ENCODE measurements at regions not wholly inside any gene's neighbourhood (a gene's known extent, or its start where the extent isn't known, plus 50 kb on each side); places are given as distances from the start of the nearest gene placed in this dataset.

GRCh38 chr5:127998950-127999615, 84.5 kb upstream of the SLC12A2 start:
- H3K9ac ChIP-seq (ENCODE audit: low read length), result no peak overlapping the region
- no peak overlapping the region for H3K4me3 ChIP-seq (ENCODE audit: low read length)
- H3K9me2 ChIP-seq (ENCODE audit: insufficient read depth, low read length), result no peaks in the 10 kb centered on the region
- no peaks in the 10 kb centered on the region for H3K79me2 ChIP-seq (replicated peaks; ENCODE audit: insufficient read depth, low read length)
- H3K27ac ChIP-seq (ENCODE audit: low read length), result no peak overlapping the region
- H3K9me3 ChIP-seq (ENCODE audit: low read length), result no peaks in the 10 kb centered on the region
- no peak overlapping the region for H2AFZ ChIP-seq (ENCODE audit: low read depth, low read length)
- no peaks in the 10 kb centered on the region for H3K36me3 ChIP-seq (ENCODE audit: insufficient read depth, low read length)
- no peaks in the 10 kb centered on the region for H3F3A ChIP-seq (ENCODE audit: insufficient read depth, low read length, poor library complexity, severe bottlenecking)
- H3K4me2 ChIP-seq (ENCODE audit: low read length), result no peak overlapping the region
- no peaks in the 10 kb centered on the region for H3K27me3 ChIP-seq (ENCODE audit: insufficient read depth, low read depth, low read length)
- no peaks in the 10 kb centered on the region for H4K20me1 ChIP-seq (ENCODE audit: insufficient read depth)
- TF ChIP-seq CTCF (IDR thresholded peaks at IDR 0.05; ENCODE audit: poor library complexity, severe bottlenecking) (no peak), RAD21 (conservative IDR thresholded peaks at IDR 0.05) (no peak), SMC3 (conservative IDR thresholded peaks at IDR 0.05; ENCODE audit: poor library complexity) (no peak), MXI1 (conservative IDR thresholded peaks at IDR 0.05; ENCODE audit: poor library complexity, severe bottlenecking) (no peak)

- TF ChIP-seq MXI1 (conservative IDR thresholded peaks at IDR 0.05; ENCODE audit: poor library complexity, severe bottlenecking) (no peak), EP300 (conservative IDR thresholded peaks at IDR 0.05; ENCODE audit: poor library complexity, severe bottlenecking) (no peak), SMC3 (conservative IDR thresholded peaks at IDR 0.05; ENCODE audit: poor library complexity) (no peak), EZH2 (IDR thresholded peaks at IDR 0.05; ENCODE audit: borderline replicate concordance, insufficient read depth, low read length, poor library complexity, severe bottlenecking) (no peak), CTCF (IDR thresholded peaks at IDR 0.05; ENCODE audit: poor library complexity, severe bottlenecking) (no peak), TAF1 (IDR thresholded peaks at IDR 0.05; ENCODE audit: low read depth) (no peak), RAD21 (conservative IDR thresholded peaks at IDR 0.05) (no peak), POLR2AphosphoS5 (IDR thresholded peaks at IDR 0.05) (no peak), REST (IDR thresholded peaks at IDR 0.05; ENCODE audit: borderline replicate concordance) (no peak)
- Histone ChIP-seq H3K9me2 (ENCODE audit: insufficient read depth, low read length) (no peaks in the 10 kb centered on the region), H3K9ac (ENCODE audit: low read length) (no peak overlapping the region), H3K4me3 (ENCODE audit: low read length) (no peak overlapping the region), H3K27ac (ENCODE audit: low read length) (no peak overlapping the region), H3K4me2 (ENCODE audit: low read length) (no peak overlapping the region), H4K20me1 (ENCODE audit: insufficient read depth) (no peaks in the 10 kb centered on the region), H3K36me3 (ENCODE audit: insufficient read depth, low read length) (no peaks in the 10 kb centered on the region), H3K79me2 (replicated peaks; ENCODE audit: insufficient read depth, low read length) (no peaks in the 10 kb centered on the region), H3K27me3 (ENCODE audit: insufficient read depth, low read depth, low read length) (no peaks in the 10 kb centered on the region), H2AFZ (ENCODE audit: low read depth, low read length) (no peak overlapping the region), H3K9me3 (ENCODE audit: low read length) (no peaks in the 10 kb centered on the region), H3F3A (ENCODE audit: insufficient read depth, low read length, poor library complexity, severe bottlenecking) (no peaks in the 10 kb centered on the region)
These were observed 83.7 kb upstream of the SLC12A2 start for GRCh38 chr5:127999909-128000308.
